Neural crest cell (in vitro differentiated cells): ENCODE measurements at regions not wholly inside any gene's neighbourhood (a gene's known extent, or its start where the extent isn't known, plus 50 kb on each side); places are given as distances from the start of the nearest gene placed in this dataset.

Experiments
- DNase-seq: peaks from one replicate; pipeline ENCODE4 v3.0.0; 2021; ENCODE audit warnings: low read depth, mixed read lengths, low spot score
- H3K27ac Mint-ChIP-seq: one replicate; pipeline ENCODE4 v1.8.0; 2021; ENCODE audit warnings: mild to moderate bottlenecking, mixed read lengths; ENCODE audit not compliant: unreplicated experiment
- H3K27me3 Mint-ChIP-seq: 2 replicates; pipeline ENCODE4 v1.8.0; 2021; ENCODE audit warnings: low read depth, mild to moderate bottlenecking, mixed read lengths
- H3K36me3 Mint-ChIP-seq: 2 replicates; pipeline ENCODE4 v1.8.0; 2021; ENCODE audit warnings: low read depth, mild to moderate bottlenecking, mixed read lengths
- H3K4me1 Mint-ChIP-seq: 2 replicates; pipeline ENCODE4 v1.8.0; 2021; ENCODE audit warnings: mixed read lengths
- H3K4me3 Mint-ChIP-seq: one replicate; pipeline ENCODE4 v1.8.0; 2021; ENCODE audit warnings: mild to moderate bottlenecking, mixed read lengths
- H3K9me3 Mint-ChIP-seq: 2 replicates; pipeline ENCODE4 v1.8.0; 2021; ENCODE audit warnings: mixed read lengths
- CTCF ChIP-seq: fragments of 200-600 bp; sonication (generic); conservative IDR thresholded peaks from 2 replicates; pipeline ENCODE4 v1.5.0; 2021; ENCODE audit warnings: antibody characterized with exemption, mild to moderate bottlenecking

GRCh38 chr20:53871541-53871940, 198.9 kb downstream of the BCAS1 start:
- H3K9me3 Mint-ChIP-seq, result no peaks in the 10 kb centered on the region
- DNase-seq, result no peak
- H3K27ac Mint-ChIP-seq, result no peak overlapping the region
- H3K4me3 Mint-ChIP-seq, result no peak overlapping the region
- no peaks in the 10 kb centered on the region for H3K27me3 Mint-ChIP-seq
- TF ChIP-seq CTCF, result no peak
- H3K4me1 Mint-ChIP-seq, result peaks cover 45% of the 10 kb centered on the region
- H3K36me3 Mint-ChIP-seq, result no peaks in the 10 kb centered on the region

GRCh38 chr20:53870426-53871315, 199.7 kb downstream of the BCAS1 start:
- no peaks in the 10 kb centered on the region for H3K36me3 Mint-ChIP-seq
- H3K27me3 Mint-ChIP-seq, result no peaks in the 10 kb centered on the region
- H3K27ac Mint-ChIP-seq, result no peak overlapping the region
- no peak for DNase-seq
- no peaks in the 10 kb centered on the region for H3K9me3 Mint-ChIP-seq
- peaks cover 54% of the 10 kb centered on the region for H3K4me1 Mint-ChIP-seq
- no peak overlapping the region for H3K4me3 Mint-ChIP-seq
- no peak for TF ChIP-seq CTCF

GRCh38 chr20:53869466-53870258, 200.7 kb downstream of the BCAS1 start:
- H3K27ac Mint-ChIP-seq, result no peak overlapping the region

GRCh38 chr20:53867741-53868351, 202.5 kb downstream of the BCAS1 start:
- Mint-ChIP-seq H3K4me3 (peak overlapping the region; percentile 60), H3K36me3 (no peaks in the 10 kb centered on the region), H3K27me3 (no peaks in the 10 kb centered on the region), H3K4me1 (peaks cover 73% of the 10 kb centered on the region), H3K9me3 (no peaks in the 10 kb centered on the region), H3K27ac (peak overlapping the region; percentile 27)
- DNase-seq, result no peak
- no peak for TF ChIP-seq CTCF

More at GRCh38 chr20:53869466-53870258, 200.7 kb downstream of the BCAS1 start:
- TF ChIP-seq CTCF, result peak; percentile 85
- peak; percentile 44 for DNase-seq
- Mint-ChIP-seq H3K4me3 (peak overlapping the region; percentile 24), H3K36me3 (no peaks in the 10 kb centered on the region), H3K4me1 (peaks cover 64% of the 10 kb centered on the region), H3K27me3 (no peaks in the 10 kb centered on the region), H3K9me3 (no peaks in the 10 kb centered on the region)
